ENCODE measurements at regions not wholly inside any gene's neighbourhood (a gene's known extent, or its start where the extent isn't known, plus 50 kb on each side); places are given as distances from the start of the nearest gene placed in this dataset.

DNA sequence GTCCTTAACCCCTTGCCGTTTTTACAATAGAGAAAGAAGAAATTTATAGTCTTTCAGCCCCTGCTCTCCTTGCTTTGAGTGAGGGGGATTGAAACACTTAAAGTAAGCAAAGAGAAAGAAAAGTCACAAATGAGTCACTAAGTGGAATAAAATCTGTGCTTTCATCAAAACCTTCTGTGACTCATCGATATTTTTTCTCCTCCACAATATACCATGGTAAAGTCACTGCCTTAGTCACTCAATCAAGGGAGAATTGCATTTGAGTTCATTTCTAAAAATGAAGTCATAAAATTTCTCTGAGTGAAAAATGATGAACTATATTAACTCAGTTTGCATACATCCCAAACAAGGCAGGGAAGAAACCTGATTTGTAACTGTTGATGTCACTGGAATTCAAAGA, 470.3 kb downstream of the FOXG1 start:
- no peak overlapping the region for H3K27ac ChIP-seq (ENCODE audit: low read depth, low read length)
- intact Hi-C loops (cut with micrococcal nuclease) = no loop called here
- DNase-seq = no peak
- POLR2A ChIA-PET (ENCODE audit: partially characterized antibody) = no interaction called here
- CTCF ChIA-PET (ENCODE audit: partially characterized antibody) = no interaction called here
- no peaks in the 10 kb centered on the region for H3K36me3 ChIP-seq (ENCODE audit: insufficient read depth, low read length)
- no peak overlapping the region for H3K4me3 Mint-ChIP-seq
- H3K27me3 ChIP-seq (ENCODE audit: insufficient read depth, low read length) = no peaks in the 10 kb centered on the region
- no peaks in the 10 kb centered on the region for H3K4me1 ChIP-seq (ENCODE audit: insufficient read depth, low read length)
- no peak overlapping the region for H3K4me3 ChIP-seq (ENCODE audit: low read length in 2 of 2)
- H3K27ac Mint-ChIP-seq = no peak overlapping the region
- H3K9me3 ChIP-seq (ENCODE audit: control insufficient read depth in 1 of 2, low read length in 2 of 2) = no peaks in the 10 kb centered on the region
- H3K36me3 Mint-ChIP-seq = no peaks in the 10 kb centered on the region
- H3K27me3 Mint-ChIP-seq = no peaks in the 10 kb centered on the region
- H3K9me3 Mint-ChIP-seq = peaks cover 0 to 12% (median 7%) of the 10 kb centered on the region in 8 donors
- H3K4me1 Mint-ChIP-seq = no peaks in the 10 kb centered on the region

DNA sequence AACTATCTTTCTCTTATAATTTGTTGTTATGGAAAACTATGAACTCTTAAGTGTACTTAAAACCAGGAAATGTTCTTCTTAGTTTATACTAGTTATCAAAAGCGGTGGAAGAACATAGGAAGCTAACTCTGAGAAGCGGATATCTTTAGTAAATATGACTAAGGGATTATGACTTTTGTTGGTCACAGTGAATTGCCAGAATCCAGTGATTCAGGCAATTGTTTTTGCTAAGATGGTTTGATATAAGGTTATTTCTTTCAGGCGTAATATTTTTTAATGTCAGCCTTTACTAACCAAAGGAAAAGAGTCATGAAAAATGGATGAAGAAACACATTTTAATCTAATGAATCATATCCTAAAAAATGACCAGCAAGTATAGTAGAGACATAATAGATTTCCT, 473.5 kb downstream of the FOXG1 start:
- no peaks in the 10 kb centered on the region for H3K4me1 ChIP-seq (ENCODE audit: insufficient read depth, low read length)
- Mint-ChIP-seq H3K27ac (no peak overlapping the region), H3K36me3 (no peaks in the 10 kb centered on the region), H3K27me3 (no peaks in the 10 kb centered on the region), H3K4me1 (no peaks in the 10 kb centered on the region), H3K9me3 (peaks cover under 1 to 23% (median 9%) of the 10 kb centered on the region in 8 donors), H3K4me3 (no peak overlapping the region)
- H3K36me3 ChIP-seq (ENCODE audit: insufficient read depth, low read length) = no peaks in the 10 kb centered on the region
- H3K27me3 ChIP-seq (ENCODE audit: insufficient read depth, low read length) = no peaks in the 10 kb centered on the region
- no peak overlapping the region for H3K4me3 ChIP-seq (ENCODE audit: low read length in 2 of 2)
- no peak overlapping the region for H3K27ac ChIP-seq (ENCODE audit: low read depth, low read length)
- ChIA-PET POLR2A (ENCODE audit: partially characterized antibody) (no interaction called here), CTCF (ENCODE audit: partially characterized antibody) (no interaction called here)
- no peaks in the 10 kb centered on the region for H3K9me3 ChIP-seq (ENCODE audit: control insufficient read depth in 1 of 2, low read length in 2 of 2)
- intact Hi-C loops (cut with micrococcal nuclease) = no loop called here
- DNase-seq = no peak

GRCh38 chr14:29242755-29243754, 476.5 kb downstream of the FOXG1 start:
- POLR2A ChIA-PET (ENCODE audit: partially characterized antibody) = no interaction called here
- peaks cover 3 to 32% (median 17%) of the 10 kb centered on the region in 8 donors for H3K9me3 Mint-ChIP-seq

GRCh38 chr14:29255692-29256091, 489.1 kb downstream of the FOXG1 start:
- Mint-ChIP-seq H3K4me1 (no peaks in the 10 kb centered on the region), H3K27ac (no peak overlapping the region), H3K4me3 (no peak overlapping the region), H3K36me3 (no peaks in the 10 kb centered on the region), H3K9me3 (peaks cover 10 to 38% (median 15%) of the 10 kb centered on the region in 8 donors), H3K27me3 (no peaks in the 10 kb centered on the region)
- intact Hi-C loops (cut with micrococcal nuclease) = no loop called here
- Histone ChIP-seq H3K27me3 (ENCODE audit: insufficient read depth, low read length) (no peaks in the 10 kb centered on the region), H3K36me3 (ENCODE audit: insufficient read depth, low read length) (no peaks in the 10 kb centered on the region), H3K9me3 (ENCODE audit: control insufficient read depth in 1 of 2, low read length in 2 of 2) (no peaks in the 10 kb centered on the region), H3K27ac (ENCODE audit: low read depth, low read length) (no peak overlapping the region), H3K4me1 (ENCODE audit: insufficient read depth, low read length) (no peaks in the 10 kb centered on the region), H3K4me3 (ENCODE audit: low read length in 2 of 2) (no peak overlapping the region)
- DNase-seq = no peak
- ChIA-PET POLR2A (ENCODE audit: partially characterized antibody) (no interaction called here), CTCF (ENCODE audit: partially characterized antibody) (no interaction called here)

More at GRCh38 chr14:29242755-29243754, 476.5 kb downstream of the FOXG1 start:
- Mint-ChIP-seq H3K4me3 (no peak overlapping the region), H3K36me3 (no peaks in the 10 kb centered on the region), H3K27ac (no peak overlapping the region), H3K27me3 (no peaks in the 10 kb centered on the region), H3K4me1 (no peaks in the 10 kb centered on the region)
- Histone ChIP-seq H3K4me3 (ENCODE audit: low read length in 2 of 2) (no peak overlapping the region), H3K27ac (ENCODE audit: low read depth, low read length) (no peak overlapping the region), H3K4me1 (ENCODE audit: insufficient read depth, low read length) (no peaks in the 10 kb centered on the region), H3K27me3 (ENCODE audit: insufficient read depth, low read length) (no peaks in the 10 kb centered on the region), H3K9me3 (ENCODE audit: control insufficient read depth in 1 of 2, low read length in 2 of 2) (no peaks in the 10 kb centered on the region), H3K36me3 (ENCODE audit: insufficient read depth, low read length) (no peaks in the 10 kb centered on the region)
- intact Hi-C loops (cut with micrococcal nuclease) = no loop called here
- DNase-seq = no peak
- CTCF ChIA-PET (ENCODE audit: partially characterized antibody) = no interaction called here

GRCh38 chr14:29262979-29263378, 496.4 kb downstream of the FOXG1 start:
- Histone ChIP-seq H3K9me3 (ENCODE audit: control insufficient read depth in 1 of 2, low read length in 2 of 2) (no peaks in the 10 kb centered on the region), H3K27me3 (ENCODE audit: insufficient read depth, low read length) (no peaks in the 10 kb centered on the region), H3K27ac (ENCODE audit: low read depth, low read length) (no peak overlapping the region), H3K4me3 (ENCODE audit: low read length in 2 of 2) (no peak overlapping the region), H3K36me3 (ENCODE audit: insufficient read depth, low read length) (no peaks in the 10 kb centered on the region), H3K4me1 (ENCODE audit: insufficient read depth, low read length) (no peaks in the 10 kb centered on the region)
- POLR2A ChIA-PET (ENCODE audit: partially characterized antibody) = no interaction called here
- Mint-ChIP-seq H3K27ac (no peak overlapping the region), H3K4me3 (no peak overlapping the region), H3K4me1 (no peaks in the 10 kb centered on the region), H3K9me3 (peaks cover 5 to 28% (median 15%) of the 10 kb centered on the region in 8 donors), H3K27me3 (no peaks in the 10 kb centered on the region), H3K36me3 (no peaks in the 10 kb centered on the region)
- DNase-seq = no peak
- CTCF ChIA-PET (ENCODE audit: partially characterized antibody) = no interaction called here
- intact Hi-C loops (cut with micrococcal nuclease) = no loop called here

DNA sequence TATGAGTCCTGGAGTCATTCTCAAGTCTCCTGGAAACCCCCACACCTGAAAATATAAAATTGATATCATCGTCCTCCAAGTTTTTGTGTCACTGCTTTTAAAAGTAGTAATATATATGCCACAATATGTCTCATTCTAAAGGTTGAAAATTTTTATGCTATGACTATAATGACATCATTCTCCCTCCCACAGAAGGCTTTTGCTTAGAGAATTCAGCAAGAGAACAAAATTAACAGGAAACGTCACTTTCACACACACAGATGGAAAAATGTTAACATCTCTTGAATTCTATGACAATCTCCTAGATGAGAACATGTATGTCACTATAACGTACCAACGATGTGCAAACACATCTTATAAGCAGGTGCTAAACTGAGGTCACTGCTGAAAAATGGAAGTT, 498.3 kb downstream of the FOXG1 start:
- H3K27ac ChIP-seq (ENCODE audit: low read depth, low read length) = no peak overlapping the region
- H3K9me3 ChIP-seq (ENCODE audit: control insufficient read depth in 1 of 2, low read length in 2 of 2) = no peaks in the 10 kb centered on the region
- H3K4me1 ChIP-seq (ENCODE audit: insufficient read depth, low read length) = no peaks in the 10 kb centered on the region
- no peak overlapping the region for H3K27ac Mint-ChIP-seq
- ChIA-PET CTCF (ENCODE audit: partially characterized antibody) (no interaction called here), POLR2A (ENCODE audit: partially characterized antibody) (no interaction called here)
- peaks cover 4 to 26% (median 17%) of the 10 kb centered on the region in 8 donors for H3K9me3 Mint-ChIP-seq
- intact Hi-C loops (cut with micrococcal nuclease) = no loop called here
- DNase-seq = no peak
- no peaks in the 10 kb centered on the region for H3K36me3 ChIP-seq (ENCODE audit: insufficient read depth, low read length)
- no peaks in the 10 kb centered on the region for H3K27me3 Mint-ChIP-seq
- H3K27me3 ChIP-seq (ENCODE audit: insufficient read depth, low read length) = no peaks in the 10 kb centered on the region
- H3K4me1 Mint-ChIP-seq = no peaks in the 10 kb centered on the region
- no peak overlapping the region for H3K4me3 ChIP-seq (ENCODE audit: low read length in 2 of 2)
- H3K36me3 Mint-ChIP-seq = no peaks in the 10 kb centered on the region
- no peak overlapping the region for H3K4me3 Mint-ChIP-seq

DNA sequence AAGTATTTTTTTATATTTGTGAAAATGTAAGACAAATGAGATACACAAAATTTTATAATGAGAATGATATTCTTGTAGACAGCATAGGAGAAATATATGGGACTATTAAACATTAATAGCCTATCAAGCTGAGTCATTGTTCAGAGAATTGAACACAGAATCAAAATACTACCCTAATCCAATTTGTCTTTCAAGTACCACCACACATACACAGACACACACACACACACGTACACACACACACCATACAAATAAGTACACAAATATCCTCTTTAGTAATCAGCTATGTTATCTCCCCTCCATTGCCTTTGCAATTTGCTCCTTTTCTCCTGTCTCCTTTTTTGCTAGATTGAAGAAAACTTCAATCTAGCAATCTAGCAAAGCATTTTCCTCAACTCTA, 499.3 kb downstream of the FOXG1 start:
- Histone ChIP-seq H3K4me3 (ENCODE audit: low read length in 2 of 2) (no peak overlapping the region), H3K4me1 (ENCODE audit: insufficient read depth, low read length) (no peaks in the 10 kb centered on the region), H3K36me3 (ENCODE audit: insufficient read depth, low read length) (no peaks in the 10 kb centered on the region), H3K9me3 (ENCODE audit: control insufficient read depth in 1 of 2, low read length in 2 of 2) (no peaks in the 10 kb centered on the region), H3K27me3 (ENCODE audit: insufficient read depth, low read length) (no peaks in the 10 kb centered on the region), H3K27ac (ENCODE audit: low read depth, low read length) (no peak overlapping the region)
- intact Hi-C loops (cut with micrococcal nuclease) = no loop called here
- Mint-ChIP-seq H3K4me1 (no peaks in the 10 kb centered on the region), H3K27ac (no peak overlapping the region), H3K36me3 (no peaks in the 10 kb centered on the region), H3K27me3 (no peaks in the 10 kb centered on the region), H3K4me3 (no peak overlapping the region), H3K9me3 (peaks cover 2 to 28% (median 17%) of the 10 kb centered on the region in 8 donors)
- ChIA-PET CTCF (ENCODE audit: partially characterized antibody) (no interaction called here), POLR2A (ENCODE audit: partially characterized antibody) (no interaction called here)
- DNase-seq = no peak

Data from CD4-positive, alpha-beta memory T cell (primary cell).